HepG2 (cell line): ENCODE measurements at regions not wholly inside any gene's neighbourhood (a gene's known extent, or its start where the extent isn't known, plus 50 kb on each side); places are given as distances from the start of the nearest gene placed in this dataset.

Experiments
- CREM ChIP-seq, 2 experiments: sonication (generic) in 1 of 2; formaldehyde crosslinking in 1 of 2; IDR thresholded peaks; 2 replicates each; pipeline versions ENCODE4 v1.4.0 to v1.6.1; 2016 to 2020; ENCODE audit warnings: antibody characterized with exemption in 1 of 2, mild to moderate bottlenecking in 1 of 2, missing genetic modification reagents in 1 of 2
- DPF2 ChIP-seq: sonication (generic); formaldehyde crosslinking; IDR thresholded peaks from 2 replicates; pipeline ENCODE4 v1.4.0; 2020; ENCODE audit warnings: mild to moderate bottlenecking, low read depth, missing genetic modification reagents, borderline replicate concordance
- PAX8 ChIP-seq: sonication (generic); formaldehyde crosslinking; IDR thresholded peaks from 2 replicates; pipeline ENCODE4 v1.8.0; 2022; ENCODE audit warnings: mild to moderate bottlenecking, missing genetic modification reagents, borderline replicate concordance
- POLR2A ChIP-seq, 2 experiments: IDR thresholded peaks; 2 replicates each; pipeline ENCODE4 v1.6.1; 2011; ENCODE audit warnings: low read depth in 2 of 2, low read length in 2 of 2, mild to moderate bottlenecking in 1 of 2, moderate library complexity in 1 of 2; ENCODE audit not compliant: insufficient read depth in 1 of 2
- POLR2AphosphoS5 ChIP-seq: IDR thresholded peaks from 2 replicates; pipeline ENCODE4 v1.6.1; 2012; ENCODE audit warnings: low read depth, low read length
- ZNF24 ChIP-seq: fragments of 450-650 bp; IDR thresholded peaks from 2 replicates; pipeline ENCODE4 v1.6.1; 2017; ENCODE audit warnings: antibody characterized with exemption, mild to moderate bottlenecking
- ZNF646 ChIP-seq: sonication (generic); formaldehyde crosslinking; IDR thresholded peaks from 2 replicates; pipeline ENCODE4 v1.9.0; 2021; ENCODE audit warnings: mild to moderate bottlenecking, missing genetic modification reagents

- TF ChIP-seq ZNF24: no peak
- no peak for TF ChIP-seq POLR2AphosphoS5
- TF ChIP-seq POLR2A (IDR thresholded peaks at IDR 0.05; ENCODE audit: insufficient read depth in 1 of 2, low read depth in 2 of 2, low read length in 2 of 2): no peak
- no peak for TF ChIP-seq PAX8 (CRISPR knock-in tag)
- TF ChIP-seq CREM (IDR thresholded peaks at IDR 0.05): no peak
- no peak for TF ChIP-seq CREM (CRISPR knock-in tag; IDR thresholded peaks at IDR 0.05)
- TF ChIP-seq ZNF646: no peak
- TF ChIP-seq DPF2 (CRISPR knock-in tag): no peak
Observed at GRCh38 chr14:84789012-84789411, 740.9 kb upstream of the FLRT2 start.
